Mucosa of rectum (tissue), 2 donors: ENCODE measurements at regions not wholly inside any gene's neighbourhood (a gene's known extent, or its start where the extent isn't known, plus 50 kb on each side); places are given as distances from the start of the nearest gene placed in this dataset.
A peak's percentile ranks its signal among the peaks of the same experiment; 100 is the strongest.
"Not testable (repeated sequence)": the region's sequence is repeated elsewhere in the genome, so short reads cannot be mapped to it uniquely, and the experiment has no call there.

ENCODE experiments used
- H3K27ac ChIP-seq, 2 donors: one replicate each; pipeline ENCODE4 v1.7.0; 2013; ENCODE audit warnings: inconsistent platforms in 2 of 2, low read depth in 2 of 2, low read length in 2 of 2
- H3K27me3 ChIP-seq, 2 donors: one replicate each; pipeline ENCODE4 v1.7.0; 2013; ENCODE audit warnings: low read length in 2 of 2; ENCODE audit not compliant: control insufficient read depth in 2 of 2, insufficient read depth in 2 of 2
- H3K36me3 ChIP-seq, 2 donors: one replicate each; pipeline ENCODE4 v1.7.0; 2013; ENCODE audit warnings: low read length in 2 of 2; ENCODE audit not compliant: control insufficient read depth in 2 of 2, insufficient read depth in 2 of 2
- H3K4me1 ChIP-seq, 2 donors: one replicate each; pipeline ENCODE4 v1.7.0; 2013; ENCODE audit warnings: low read length in 2 of 2, mild to moderate bottlenecking in 1 of 2; ENCODE audit not compliant: control insufficient read depth in 2 of 2, insufficient read depth in 2 of 2
- H3K4me3 ChIP-seq, 2 donors: one replicate each; pipeline ENCODE4 v1.7.0; 2013; ENCODE audit warnings: low read length in 2 of 2
- H3K9ac ChIP-seq, 2 donors: one replicate each; pipeline ENCODE4 v1.7.0; 2013; ENCODE audit warnings: low read length in 2 of 2, low read depth in 1 of 2, mild to moderate bottlenecking in 1 of 2
- H3K9me3 ChIP-seq, 2 donors: one replicate each; pipeline ENCODE4 v1.7.0; 2013; ENCODE audit warnings: low read length in 2 of 2; ENCODE audit not compliant: control insufficient read depth in 2 of 2
- donor health status: healthy.
- donor health status: Normal muscosa, but diverticular disease.

DNA sequence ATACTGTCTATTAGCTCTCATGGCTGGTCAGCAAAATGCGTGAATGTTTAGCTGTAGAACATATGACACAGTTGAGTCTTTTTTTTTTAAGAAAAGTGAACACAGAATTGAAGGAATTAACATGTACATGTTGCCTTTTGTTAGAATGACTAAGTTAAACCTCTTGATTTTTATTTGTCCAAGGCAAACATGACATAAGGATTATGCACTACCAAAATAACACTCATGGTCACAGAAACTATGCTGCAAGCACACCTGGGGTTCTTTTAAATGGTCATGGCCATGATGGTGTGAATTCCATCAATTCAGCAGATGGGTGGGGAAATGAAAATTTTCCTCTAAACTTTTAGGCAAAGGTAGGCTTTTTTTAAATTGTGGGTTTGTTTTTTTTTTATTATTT lies 80.1 kb upstream of the CXCL13 start:
- H3K9me3 ChIP-seq = no peaks in the 10 kb centered on the region

DNA sequence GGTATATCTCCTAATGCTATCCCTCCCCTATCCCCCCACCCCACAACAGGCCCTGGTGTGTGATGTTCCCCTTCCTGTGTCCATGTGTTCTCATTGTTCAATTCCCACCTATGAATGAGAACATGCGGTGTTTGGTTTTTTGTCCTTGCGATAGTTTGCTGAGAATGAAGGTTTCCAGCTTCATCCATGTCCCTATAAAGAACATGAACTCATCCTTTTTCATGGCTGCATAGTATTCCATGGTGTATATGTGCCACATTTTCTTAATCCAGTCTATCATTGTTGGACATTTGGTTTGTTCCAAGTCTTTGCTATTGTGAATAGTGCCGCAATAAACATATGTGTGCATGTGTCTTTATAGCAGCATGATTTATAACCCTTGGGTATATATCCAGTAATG lies 77.7 kb upstream of the CXCL13 start:
- H3K9ac ChIP-seq, H3K27ac ChIP-seq, H3K27me3 ChIP-seq, H3K4me3 ChIP-seq, H3K4me1 ChIP-seq, H3K36me3 ChIP-seq, H3K9me3 ChIP-seq: not testable (repeated sequence)

More for the DNA sequence above, 80.1 kb upstream of the CXCL13 start:
- Histone ChIP-seq H3K36me3 (no peaks in the 10 kb centered on the region), H3K4me1 (no peaks in the 10 kb centered on the region), H3K27ac (no peak overlapping the region), H3K27me3 (no peaks in the 10 kb centered on the region), H3K4me3 (no peak overlapping the region), H3K9ac (no peak overlapping the region)

DNA sequence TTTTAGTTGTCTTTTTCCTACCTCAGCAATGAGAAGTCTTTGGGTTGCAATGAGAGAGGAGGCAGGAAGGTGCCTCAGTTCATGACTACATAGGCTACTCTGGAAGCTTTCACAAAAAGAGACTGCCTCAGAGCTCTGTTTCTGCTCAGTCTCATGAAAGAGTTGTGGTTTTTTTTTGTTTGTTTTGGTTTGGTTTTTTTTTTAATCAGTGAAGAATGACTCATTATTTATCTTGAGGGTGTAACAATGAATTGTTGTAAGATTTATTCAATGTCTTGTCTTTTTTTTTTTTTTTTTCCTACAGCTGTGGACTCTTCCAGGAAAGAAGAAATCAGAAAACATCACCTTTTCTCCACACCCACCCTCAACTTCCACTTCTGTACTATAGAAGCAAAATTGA lies 67.5 kb upstream of the CXCL13 start:
- Histone ChIP-seq H3K4me1 (peaks cover 4 to 11% of the 10 kb centered on the region in 2 donors), H3K36me3 (no peaks in the 10 kb centered on the region), H3K4me3 (no peak overlapping the region), H3K9ac (no peak overlapping the region), H3K27me3 (no peaks in the 10 kb centered on the region), H3K27ac (peak overlapping the region in 1 of 2 donors; percentile 39), H3K9me3 (no peaks in the 10 kb centered on the region)

DNA sequence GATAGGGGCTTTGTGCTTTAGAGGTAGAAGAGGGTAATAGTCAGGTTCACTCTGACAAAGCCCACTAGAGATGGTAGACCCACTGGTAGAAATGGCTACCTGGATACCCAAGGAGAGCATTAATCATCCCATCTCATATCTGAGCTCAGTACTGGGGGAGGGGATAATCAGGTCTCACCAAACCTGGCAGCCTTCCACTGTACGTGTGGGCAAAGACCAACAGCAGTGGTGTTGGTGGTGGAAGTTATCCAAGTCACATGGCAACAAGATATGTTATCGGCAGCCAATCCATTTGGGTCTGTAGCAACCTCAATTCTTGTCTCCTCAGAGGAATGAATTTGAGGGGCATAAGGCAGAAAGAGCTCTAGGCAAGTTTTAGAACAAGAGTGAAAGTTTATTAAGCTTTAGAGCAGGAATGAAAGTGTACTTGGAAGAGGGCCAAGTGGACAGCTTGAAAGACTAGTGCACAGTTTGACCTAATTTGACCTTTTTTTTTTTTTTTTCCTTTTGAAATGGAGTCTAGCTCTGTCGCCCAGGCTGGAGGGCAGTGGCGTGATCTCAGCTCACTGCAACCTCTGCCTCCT lies 67.0 kb upstream of the CXCL13 start:
- no peak overlapping the region for H3K9ac ChIP-seq

More for the DNA sequence above, 67.0 kb upstream of the CXCL13 start:
- Histone ChIP-seq H3K27ac (peak overlapping the region in 1 of 2 donors; percentile 39), H3K27me3 (no peaks in the 10 kb centered on the region), H3K36me3 (no peaks in the 10 kb centered on the region), H3K9me3 (no peaks in the 10 kb centered on the region), H3K4me3 (no peak overlapping the region), H3K4me1 (peaks cover 4 to 11% of the 10 kb centered on the region in 2 donors)
